Stimulated activated CD4-positive, alpha-beta T cell treated with anti-CD3 and anti-CD28 coated beads, Interleukin-4, amount 100 ng/mL, for 24 hours (primary cell): ENCODE measurements at regions not wholly inside any gene's neighbourhood (a gene's known extent, or its start where the extent isn't known, plus 50 kb on each side); places are given as distances from the start of the nearest gene placed in this dataset.

Source experiments
- DNase-seq: peaks from one replicate; pipeline ENCODE4 v3.0.0-alpha.2; 2020

- no peak for DNase-seq
Observed at GRCh38 chr20:58109126-58109880, 119.2 kb downstream of the ANKRD60 start.

GRCh38 chr20:58107533-58107932, 120.9 kb downstream of the ANKRD60 start:
- no peak for DNase-seq

GRCh38 chr20:58106143-58106750, 122.2 kb downstream of the ANKRD60 start:
- DNase-seq, result no peak

GRCh38 chr20:58103961-58104360, 124.5 kb downstream of the ANKRD60 start:
- no peak for DNase-seq

- no peak for DNase-seq
Observed at GRCh38 chr20:58103517-58103904, 124.9 kb downstream of the ANKRD60 start.

GRCh38 chr20:58102744-58103516, 125.5 kb downstream of the ANKRD60 start:
- peak; percentile 47 for DNase-seq

GRCh38 chr20:58102261-58102660, 126.2 kb downstream of the ANKRD60 start:
- no peak for DNase-seq

- no peak for DNase-seq
Observed at GRCh38 chr20:58100731-58101356, 127.6 kb downstream of the ANKRD60 start.

GRCh38 chr20:58099956-58100730, 128.3 kb downstream of the ANKRD60 start:
- DNase-seq, result no peak

GRCh38 chr20:58099291-58099935, 129.0 kb downstream of the ANKRD60 start:
- DNase-seq, result no peak

- no peak for DNase-seq
Observed at GRCh38 chr20:58098571-58098970, 129.9 kb downstream of the ANKRD60 start.

- DNase-seq, result no peak
Observed at GRCh38 chr20:58097943-58098342, 130.5 kb downstream of the ANKRD60 start.

- no peak for DNase-seq
Observed at GRCh38 chr20:58097429-58097828, 131.0 kb downstream of the ANKRD60 start.

GRCh38 chr20:58096880-58097423, 131.5 kb downstream of the ANKRD60 start:
- no peak for DNase-seq

- no peak for DNase-seq
Observed at GRCh38 chr20:58094698-58095097, 133.8 kb downstream of the ANKRD60 start.

- no peak for DNase-seq
Observed at GRCh38 chr20:58094160-58094559, 134.3 kb downstream of the ANKRD60 start.

- DNase-seq, result no peak
Observed at GRCh38 chr20:58092871-58093270, 135.6 kb downstream of the ANKRD60 start.

- no peak for DNase-seq
Observed at GRCh38 chr20:58092353-58092752, 136.1 kb downstream of the ANKRD60 start.

- DNase-seq, result no peak
Observed at GRCh38 chr20:58091810-58092209, 136.6 kb downstream of the ANKRD60 start.

- DNase-seq, result no peak
Observed at GRCh38 chr20:58090161-58090560, 138.3 kb downstream of the ANKRD60 start.

GRCh38 chr20:58088625-58089024, 139.8 kb downstream of the ANKRD60 start:
- no peak for DNase-seq

- no peak for DNase-seq
Observed at GRCh38 chr20:58088105-58088504, 140.3 kb downstream of the ANKRD60 start.
